Lower leg skin (tissue), 3 donors: ENCODE measurements at regions not wholly inside any gene's neighbourhood (a gene's known extent, or its start where the extent isn't known, plus 50 kb on each side); places are given as distances from the start of the nearest gene placed in this dataset.

Experiments used
- POLR2A ChIP-seq, 2 donors: fragments of 450-650 bp; IDR thresholded peaks; one replicate each; pipeline ENCODE4 v1.6.1; 2016 to 2017; ENCODE audit warnings: antibody characterized with exemption in 2 of 2, mild to moderate bottlenecking in 1 of 2, moderate library complexity in 1 of 2
- TF ChIP-seq, protein P1 (sequence below), 3 donors: fragments of 450-650 bp; IDR thresholded peaks; one replicate each; pipeline ENCODE4 v1.5.1; 2016; ENCODE audit warnings: antibody characterized with exemption in 3 of 3, mild to moderate bottlenecking in 3 of 3, moderate library complexity in 2 of 3

DNA sequence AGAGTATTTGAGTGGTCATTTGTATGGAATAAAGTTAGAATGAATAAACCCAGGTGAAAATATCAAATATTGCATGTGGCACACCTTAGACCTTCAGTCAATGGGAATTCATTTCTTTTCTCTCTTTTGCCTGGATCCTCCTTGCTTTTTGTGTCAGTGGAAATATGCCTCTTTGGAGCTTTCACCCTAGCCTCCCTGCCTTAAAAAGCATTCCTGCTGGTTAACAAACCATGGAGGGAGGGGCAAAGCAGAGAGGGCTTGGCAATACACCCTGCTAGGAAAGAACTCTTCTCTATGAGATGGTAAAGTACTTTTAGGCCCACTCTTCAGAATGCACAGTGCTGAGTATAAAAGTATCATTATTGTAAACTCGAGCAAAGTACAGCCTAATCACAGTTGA is 383.7 kb downstream of the DMAC1 start:
- TF ChIP-seq, protein P1, sequence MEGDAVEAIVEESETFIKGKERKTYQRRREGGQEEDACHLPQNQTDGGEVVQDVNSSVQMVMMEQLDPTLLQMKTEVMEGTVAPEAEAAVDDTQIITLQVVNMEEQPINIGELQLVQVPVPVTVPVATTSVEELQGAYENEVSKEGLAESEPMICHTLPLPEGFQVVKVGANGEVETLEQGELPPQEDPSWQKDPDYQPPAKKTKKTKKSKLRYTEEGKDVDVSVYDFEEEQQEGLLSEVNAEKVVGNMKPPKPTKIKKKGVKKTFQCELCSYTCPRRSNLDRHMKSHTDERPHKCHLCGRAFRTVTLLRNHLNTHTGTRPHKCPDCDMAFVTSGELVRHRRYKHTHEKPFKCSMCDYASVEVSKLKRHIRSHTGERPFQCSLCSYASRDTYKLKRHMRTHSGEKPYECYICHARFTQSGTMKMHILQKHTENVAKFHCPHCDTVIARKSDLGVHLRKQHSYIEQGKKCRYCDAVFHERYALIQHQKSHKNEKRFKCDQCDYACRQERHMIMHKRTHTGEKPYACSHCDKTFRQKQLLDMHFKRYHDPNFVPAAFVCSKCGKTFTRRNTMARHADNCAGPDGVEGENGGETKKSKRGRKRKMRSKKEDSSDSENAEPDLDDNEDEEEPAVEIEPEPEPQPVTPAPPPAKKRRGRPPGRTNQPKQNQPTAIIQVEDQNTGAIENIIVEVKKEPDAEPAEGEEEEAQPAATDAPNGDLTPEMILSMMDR (IDR thresholded peaks at IDR 0.05), result no peak
- no peak for TF ChIP-seq POLR2A (IDR thresholded peaks at IDR 0.05)
